ENCODE measurements at regions not wholly inside any gene's neighbourhood (a gene's known extent, or its start where the extent isn't known, plus 50 kb on each side); places are given as distances from the start of the nearest gene placed in this dataset.

- peak overlapping the region; percentile 35 for H3K27ac Mint-ChIP-seq (ENCODE audit: unreplicated experiment)
Measured at GRCh38 chr10:3871424-3871996, 86.5 kb upstream of the KLF6 start.

GRCh38 chr10:3869036-3869435 is 84.0 kb upstream of the KLF6 start:
- Mint-ChIP-seq H3K9me3 (ENCODE audit: unreplicated experiment) (no peaks in the 10 kb centered on the region), H3K4me3 (ENCODE audit: unreplicated experiment) (no peak overlapping the region), H3K27ac (ENCODE audit: unreplicated experiment) (no peak overlapping the region), H3K4me1 (ENCODE audit: unreplicated experiment) (peaks cover 7% of the 10 kb centered on the region), H3K36me3 (ENCODE audit: unreplicated experiment) (no peaks in the 10 kb centered on the region), H3K27me3 (ENCODE audit: unreplicated experiment) (no peaks in the 10 kb centered on the region)
- no peak for TF ChIP-seq CTCF (IDR thresholded peaks at IDR 0.05)
- no peak for DNase-seq (ENCODE audit: extremely low spot score, unreplicated experiment)

More at GRCh38 chr10:3871424-3871996, 86.5 kb upstream of the KLF6 start:
- Mint-ChIP-seq H3K4me1 (ENCODE audit: unreplicated experiment) (peaks cover 13% of the 10 kb centered on the region), H3K27me3 (ENCODE audit: unreplicated experiment) (no peaks in the 10 kb centered on the region), H3K9me3 (ENCODE audit: unreplicated experiment) (no peaks in the 10 kb centered on the region), H3K4me3 (ENCODE audit: unreplicated experiment) (no peak overlapping the region), H3K36me3 (ENCODE audit: unreplicated experiment) (no peaks in the 10 kb centered on the region)
- no peak for TF ChIP-seq CTCF (IDR thresholded peaks at IDR 0.05)
- no peak for DNase-seq (ENCODE audit: extremely low spot score, unreplicated experiment)

- Mint-ChIP-seq H3K27me3 (ENCODE audit: unreplicated experiment) (no peaks in the 10 kb centered on the region), H3K9me3 (ENCODE audit: unreplicated experiment) (no peaks in the 10 kb centered on the region), H3K27ac (ENCODE audit: unreplicated experiment) (no peak overlapping the region), H3K4me3 (ENCODE audit: unreplicated experiment) (no peak overlapping the region), H3K4me1 (ENCODE audit: unreplicated experiment) (no peaks in the 10 kb centered on the region), H3K36me3 (ENCODE audit: unreplicated experiment) (no peaks in the 10 kb centered on the region)
- no peak for DNase-seq (ENCODE audit: extremely low spot score, unreplicated experiment)
- no peak for TF ChIP-seq CTCF (IDR thresholded peaks at IDR 0.05)
Measured at GRCh38 chr10:3868271-3868664, 83.3 kb upstream of the KLF6 start.

- no peak overlapping the region for H3K4me3 Mint-ChIP-seq (ENCODE audit: unreplicated experiment)
- H3K27ac Mint-ChIP-seq (ENCODE audit: unreplicated experiment), result no peak overlapping the region
- H3K27me3 Mint-ChIP-seq (ENCODE audit: unreplicated experiment), result no peaks in the 10 kb centered on the region
- H3K4me1 Mint-ChIP-seq (ENCODE audit: unreplicated experiment), result no peaks in the 10 kb centered on the region
- no peak for TF ChIP-seq CTCF (IDR thresholded peaks at IDR 0.05)
- no peak for DNase-seq (ENCODE audit: extremely low spot score, unreplicated experiment)
- H3K36me3 Mint-ChIP-seq (ENCODE audit: unreplicated experiment), result no peaks in the 10 kb centered on the region
- no peaks in the 10 kb centered on the region for H3K9me3 Mint-ChIP-seq (ENCODE audit: unreplicated experiment)
Measured at GRCh38 chr10:3867454-3868270, 82.7 kb upstream of the KLF6 start.

- Mint-ChIP-seq H3K4me1 (ENCODE audit: unreplicated experiment) (peaks cover 11% of the 10 kb centered on the region), H3K27me3 (ENCODE audit: unreplicated experiment) (no peaks in the 10 kb centered on the region), H3K4me3 (ENCODE audit: unreplicated experiment) (no peak overlapping the region), H3K27ac (ENCODE audit: unreplicated experiment) (no peak overlapping the region), H3K36me3 (ENCODE audit: unreplicated experiment) (no peaks in the 10 kb centered on the region), H3K9me3 (ENCODE audit: unreplicated experiment) (no peaks in the 10 kb centered on the region)
- DNase-seq (ENCODE audit: extremely low spot score, unreplicated experiment), result no peak
- TF ChIP-seq CTCF (IDR thresholded peaks at IDR 0.05), result no peak
Measured at GRCh38 chr10:3866332-3866731, 81.3 kb upstream of the KLF6 start.

All from osteocyte (in vitro differentiated cells).